ENCODE measurements at regions not wholly inside any gene's neighbourhood (a gene's known extent, or its start where the extent isn't known, plus 50 kb on each side); places are given as distances from the start of the nearest gene placed in this dataset.

DNA sequence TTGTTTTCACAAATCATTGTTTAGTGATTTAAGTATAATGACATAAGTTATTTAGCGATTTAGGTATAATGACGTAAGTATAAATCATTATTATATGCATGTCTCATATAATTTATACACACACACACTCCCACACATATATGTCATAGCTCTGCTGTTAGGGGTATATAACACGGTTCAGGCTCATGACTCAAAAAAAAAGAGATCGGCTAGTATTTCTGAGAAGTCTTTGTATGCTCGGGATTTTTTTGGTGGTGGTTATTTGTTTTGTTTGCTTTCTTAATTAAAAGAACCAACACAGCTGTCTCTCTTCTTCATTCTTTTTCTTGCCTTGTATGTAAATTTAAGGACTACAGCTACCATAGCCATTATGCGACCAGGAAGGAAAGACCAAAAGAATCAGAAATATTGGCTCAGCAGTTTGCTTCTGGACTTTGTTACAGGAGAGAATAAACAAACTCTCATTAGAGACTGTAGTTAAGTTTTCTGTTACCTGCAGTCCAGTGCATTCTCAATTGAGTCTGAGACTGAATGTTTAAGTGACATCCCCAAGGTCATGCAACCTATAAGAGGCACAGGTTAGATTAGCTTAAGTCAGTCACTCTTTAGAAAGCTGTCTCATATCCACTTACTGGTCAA, 83.2 kb upstream of the NREP start:
- H3K4me3 ChIP-seq = no peak overlapping the region
- H3K9me3 ChIP-seq = no peaks in the 10 kb centered on the region
- TF ChIP-seq, protein P1, sequence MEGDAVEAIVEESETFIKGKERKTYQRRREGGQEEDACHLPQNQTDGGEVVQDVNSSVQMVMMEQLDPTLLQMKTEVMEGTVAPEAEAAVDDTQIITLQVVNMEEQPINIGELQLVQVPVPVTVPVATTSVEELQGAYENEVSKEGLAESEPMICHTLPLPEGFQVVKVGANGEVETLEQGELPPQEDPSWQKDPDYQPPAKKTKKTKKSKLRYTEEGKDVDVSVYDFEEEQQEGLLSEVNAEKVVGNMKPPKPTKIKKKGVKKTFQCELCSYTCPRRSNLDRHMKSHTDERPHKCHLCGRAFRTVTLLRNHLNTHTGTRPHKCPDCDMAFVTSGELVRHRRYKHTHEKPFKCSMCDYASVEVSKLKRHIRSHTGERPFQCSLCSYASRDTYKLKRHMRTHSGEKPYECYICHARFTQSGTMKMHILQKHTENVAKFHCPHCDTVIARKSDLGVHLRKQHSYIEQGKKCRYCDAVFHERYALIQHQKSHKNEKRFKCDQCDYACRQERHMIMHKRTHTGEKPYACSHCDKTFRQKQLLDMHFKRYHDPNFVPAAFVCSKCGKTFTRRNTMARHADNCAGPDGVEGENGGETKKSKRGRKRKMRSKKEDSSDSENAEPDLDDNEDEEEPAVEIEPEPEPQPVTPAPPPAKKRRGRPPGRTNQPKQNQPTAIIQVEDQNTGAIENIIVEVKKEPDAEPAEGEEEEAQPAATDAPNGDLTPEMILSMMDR (IDR thresholded peaks at IDR 0.05) = no peak
- DNase-seq (ENCODE audit: low spot score) = no peak
- H3K36me3 ChIP-seq = no peaks in the 10 kb centered on the region
- H3K27ac ChIP-seq = no peak overlapping the region
- H3K27me3 ChIP-seq (replicated peaks; ENCODE audit: insufficient read depth) = no peaks in the 10 kb centered on the region
- peaks cover 0 to 3% of the 10 kb centered on the region in 2 donors for H3K4me1 ChIP-seq (ENCODE audit: control insufficient read depth in 1 of 2, low read depth in 2 of 2)
- no peak for ATAC-seq (ENCODE audit: insufficient number of reproducible peaks, low FRiP score, low read depth)

DNA sequence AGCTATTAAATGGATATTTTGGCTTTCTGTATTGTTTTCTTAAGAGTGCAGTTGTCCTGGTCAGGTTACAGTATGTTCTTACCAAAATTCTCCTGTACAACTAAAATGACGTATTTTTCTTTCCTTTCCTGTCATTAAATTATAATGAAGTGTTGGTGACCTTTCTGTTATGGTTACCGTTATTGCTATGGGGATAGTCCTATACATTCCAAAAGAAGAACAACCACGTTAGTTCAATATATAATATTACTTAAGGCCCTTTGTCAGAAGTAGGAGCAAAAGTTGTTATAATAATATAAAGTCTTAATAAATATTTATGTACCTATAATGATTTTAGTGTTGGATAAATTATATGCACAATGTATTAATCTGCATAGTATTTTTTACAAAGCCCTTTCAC, 82.4 kb upstream of the NREP start:
- Histone ChIP-seq H3K27ac (no peak overlapping the region), H3K4me1 (ENCODE audit: control insufficient read depth in 1 of 2, low read depth in 2 of 2) (peaks cover 0 to 9% of the 10 kb centered on the region in 2 donors), H3K4me3 (no peak overlapping the region), H3K27me3 (replicated peaks; ENCODE audit: insufficient read depth) (no peaks in the 10 kb centered on the region), H3K36me3 (no peaks in the 10 kb centered on the region), H3K9me3 (no peaks in the 10 kb centered on the region)
- TF ChIP-seq, protein P1 (IDR thresholded peaks at IDR 0.05) = no peak
- no peak for DNase-seq (ENCODE audit: low spot score)
- ATAC-seq (ENCODE audit: insufficient number of reproducible peaks, low FRiP score, low read depth) = no peak

DNA sequence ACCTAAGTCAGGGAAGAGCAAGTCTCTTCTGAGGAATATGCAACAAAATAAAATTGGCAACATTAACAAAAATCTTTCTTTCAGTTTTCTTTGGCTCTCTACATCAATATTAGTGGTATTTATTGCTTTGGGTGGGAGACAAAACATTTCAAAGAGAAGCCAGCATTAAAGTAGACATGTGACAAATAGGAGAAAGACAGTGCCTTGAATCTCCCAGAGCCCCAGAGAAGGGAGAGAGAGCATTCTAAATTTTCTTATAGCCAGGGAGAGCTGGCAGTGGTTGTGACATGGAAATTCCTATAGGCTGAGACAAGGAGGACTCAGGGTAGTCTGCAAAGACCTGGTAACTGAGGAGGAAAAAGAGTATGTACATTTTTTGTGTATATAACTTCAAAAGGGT, 79.4 kb upstream of the NREP start:
- TF ChIP-seq, protein P1 (IDR thresholded peaks at IDR 0.05) = no peak
- ATAC-seq (ENCODE audit: insufficient number of reproducible peaks, low FRiP score, low read depth) = no peak
- no peak for DNase-seq (ENCODE audit: low spot score)

DNA sequence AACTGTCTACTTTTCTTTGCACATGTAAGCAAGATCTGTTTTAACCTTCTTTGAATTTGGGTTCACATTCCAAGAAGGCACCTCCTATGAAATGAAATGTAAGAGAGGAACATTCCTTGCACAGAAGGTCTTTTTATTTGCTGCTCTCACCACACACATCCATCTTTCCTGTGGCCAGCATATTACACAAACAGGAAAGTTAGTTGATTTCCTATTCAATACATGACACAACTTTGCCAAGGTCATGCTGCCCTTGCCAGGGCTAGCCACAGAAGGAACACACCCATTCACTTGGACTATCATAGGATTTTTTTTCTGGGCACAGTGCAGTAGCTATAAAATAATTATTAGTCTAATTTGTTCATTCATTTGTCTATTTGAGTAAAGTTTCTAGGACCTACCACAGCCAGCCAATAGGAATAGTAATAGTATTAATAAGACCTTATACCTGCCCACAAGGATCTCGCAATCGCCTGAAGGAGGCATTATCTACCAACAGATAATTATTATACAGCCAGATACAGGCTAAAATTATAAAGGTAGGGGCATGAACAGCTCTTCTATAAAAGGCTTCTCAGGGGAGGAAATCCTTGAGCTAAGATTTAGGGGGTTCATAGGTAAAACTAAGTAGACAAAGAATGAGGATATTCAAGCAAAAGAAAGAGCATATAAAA, 78.1 kb upstream of the NREP start:
- Histone ChIP-seq H3K9me3 (no peaks in the 10 kb centered on the region), H3K4me3 (no peak overlapping the region), H3K27me3 (replicated peaks; ENCODE audit: insufficient read depth) (no peaks in the 10 kb centered on the region), H3K27ac (no peak overlapping the region), H3K36me3 (no peaks in the 10 kb centered on the region), H3K4me1 (ENCODE audit: control insufficient read depth in 1 of 2, low read depth in 2 of 2) (peaks cover 0 to 9% of the 10 kb centered on the region in 2 donors)
- no peak for DNase-seq (ENCODE audit: low spot score)
- TF ChIP-seq, protein P1 (IDR thresholded peaks at IDR 0.05) = no peak
- ATAC-seq (ENCODE audit: insufficient number of reproducible peaks, low FRiP score, low read depth) = no peak

More for the DNA sequence above, 79.4 kb upstream of the NREP start:
- H3K4me1 ChIP-seq (ENCODE audit: control insufficient read depth in 1 of 2, low read depth in 2 of 2) = peaks cover 0 to 9% of the 10 kb centered on the region in 2 donors
- H3K27ac ChIP-seq = no peak overlapping the region
- no peaks in the 10 kb centered on the region for H3K27me3 ChIP-seq (replicated peaks; ENCODE audit: insufficient read depth)
- H3K9me3 ChIP-seq = no peaks in the 10 kb centered on the region
- H3K4me3 ChIP-seq = no peak overlapping the region
- no peaks in the 10 kb centered on the region for H3K36me3 ChIP-seq

DNA sequence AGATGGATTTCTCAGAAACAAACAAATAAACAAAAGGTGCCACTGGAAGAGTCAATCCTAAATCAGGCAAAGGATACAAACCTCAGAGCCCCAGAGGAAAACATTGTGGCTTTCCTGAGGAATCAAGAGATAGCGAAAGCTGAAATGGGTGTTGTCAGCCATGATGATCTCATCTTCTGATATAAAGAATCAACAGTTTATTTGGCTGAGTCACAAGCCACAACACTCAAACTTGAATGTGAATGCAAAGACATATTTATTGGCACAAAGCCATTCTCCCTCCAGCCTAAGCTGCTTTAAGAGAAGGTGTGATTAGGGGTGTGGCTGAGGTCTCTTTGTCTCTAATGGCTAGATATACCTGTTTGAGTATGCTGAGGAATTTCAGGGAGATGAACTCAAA, 73.3 kb upstream of the NREP start:
- Histone ChIP-seq H3K27me3 (replicated peaks; ENCODE audit: insufficient read depth) (no peaks in the 10 kb centered on the region), H3K4me3 (no peak overlapping the region), H3K9me3 (no peaks in the 10 kb centered on the region), H3K4me1 (ENCODE audit: control insufficient read depth in 1 of 2, low read depth in 2 of 2) (peaks cover 0 to 19% of the 10 kb centered on the region in 2 donors), H3K27ac (no peak overlapping the region), H3K36me3 (no peaks in the 10 kb centered on the region)
- DNase-seq (ENCODE audit: low spot score) (no peak), ATAC-seq (ENCODE audit: insufficient number of reproducible peaks, low FRiP score, low read depth) (no peak)
- TF ChIP-seq, protein P1 (IDR thresholded peaks at IDR 0.05) = no peak

Measured in thoracic aorta (tissue), 2 donors.